CD4-positive, alpha-beta T cell (primary cell): ENCODE measurements at regions not wholly inside any gene's neighbourhood (a gene's known extent, or its start where the extent isn't known, plus 50 kb on each side); places are given as distances from the start of the nearest gene placed in this dataset.

Experiments used
- ATAC-seq: fragments of 200-7000 bp; cut with Tn5 transposase; one replicate; pipeline ENCODE4 v1.10.0; 2022; ENCODE audit warnings: mild to moderate bottlenecking; ENCODE audit not compliant: poor library complexity
- CTCF ChIA-PET: fragments of 350-600 bp; sonication (Branson Sonifier 250); formaldehyde crosslinking; loops from one replicate; lab custom pipeline; 2021; ENCODE audit warnings: antibody characterized with exemption, inconsistent platforms; lab: Charles Lee
- POLR2A ChIA-PET: fragments of 350-600 bp; sonication (Branson Sonifier 250); formaldehyde crosslinking; loops from one replicate; lab custom pipeline; 2021; ENCODE audit warnings: antibody characterized with exemption, inconsistent platforms; lab: Charles Lee
- DNase-seq, 14 experiments: peaks; one replicate each; pipeline ENCODE4 v3.0.0-alpha.2; 2013 to 2020; ENCODE audit warnings: mixed read lengths in 2 of 14
- H3K27ac ChIP-seq, 2 donors: one replicate each; pipeline versions ENCODE4 v1.5.1 to v1.7.0; 2013; ENCODE audit warnings: low read length in 2 of 2, low read depth in 1 of 2, mild to moderate bottlenecking in 1 of 2
- H3K27me3 ChIP-seq, 2 experiments: 1 replicate in 1 of 2; 2 replicates in 1 of 2; pipeline versions ENCODE4 v1.6.1 to v1.7.0; 2013; ENCODE audit warnings: low read length in 2 of 2, control low read depth in 1 of 2, mild to moderate bottlenecking in 1 of 2, moderate library complexity in 1 of 2; ENCODE audit not compliant: insufficient read depth in 2 of 2, control insufficient read depth in 1 of 2
- H3K36me3 ChIP-seq: one replicate; pipeline ENCODE4 v1.6.1; 2013; ENCODE audit warnings: low read length, control low read depth; ENCODE audit not compliant: insufficient read depth
- H3K4me1 ChIP-seq: one replicate; pipeline ENCODE4 v1.6.1; 2013; ENCODE audit warnings: low read length, control low read depth; ENCODE audit not compliant: insufficient read depth
- H3K4me3 ChIP-seq: one replicate; pipeline ENCODE4 v1.5.1; 2013; ENCODE audit warnings: mild to moderate bottlenecking, low read length, moderate library complexity
- H3K9me3 ChIP-seq, 2 experiments: 1 replicate in 1 of 2; 2 replicates in 1 of 2; pipeline versions ENCODE4 v1.6.1 to v1.7.0; 2013; ENCODE audit warnings: low read length in 2 of 2, mild to moderate bottlenecking in 2 of 2, control low read depth in 1 of 2, moderate library complexity in 1 of 2; ENCODE audit not compliant: control insufficient read depth in 1 of 2, insufficient read depth in 1 of 2
- H3K27ac Mint-ChIP-seq: one replicate; pipeline ENCODE4 v1.8.0; 2020; ENCODE audit warnings: mixed read lengths
- H3K27me3 Mint-ChIP-seq: one replicate; pipeline ENCODE4 v1.8.0; 2021; ENCODE audit warnings: mixed read lengths
- H3K36me3 Mint-ChIP-seq: one replicate; pipeline ENCODE4 v1.8.0; 2021; ENCODE audit warnings: low read depth, mixed read lengths
- H3K4me1 Mint-ChIP-seq: one replicate; pipeline ENCODE4 v1.8.0; 2021; ENCODE audit warnings: low read depth, mixed read lengths
- H3K4me3 Mint-ChIP-seq: one replicate; pipeline ENCODE4 v1.8.0; 2020; ENCODE audit warnings: mild to moderate bottlenecking, mixed read lengths
- H3K9me3 Mint-ChIP-seq: one replicate; pipeline ENCODE4 v1.8.0; 2020; ENCODE audit warnings: mixed read lengths
- CTCF ChIP-seq: fragments of 200-600 bp; IDR thresholded peaks from one replicate; pipeline ENCODE4 v1.8.0; 2022; ENCODE audit warnings: antibody characterized with exemption, mild to moderate bottlenecking
- intact Hi-C, 2 experiments: fragments of 100-400 bp; cut with DNase I in 1 of 2; cut with micrococcal nuclease in 1 of 2; formaldehyde crosslinking; loops; one replicate each; pipeline versions ENCODE4 v1.15.1 to v1.9.0; 2023 to 2025; cut with DNase I, micrococcal nuclease

DNA sequence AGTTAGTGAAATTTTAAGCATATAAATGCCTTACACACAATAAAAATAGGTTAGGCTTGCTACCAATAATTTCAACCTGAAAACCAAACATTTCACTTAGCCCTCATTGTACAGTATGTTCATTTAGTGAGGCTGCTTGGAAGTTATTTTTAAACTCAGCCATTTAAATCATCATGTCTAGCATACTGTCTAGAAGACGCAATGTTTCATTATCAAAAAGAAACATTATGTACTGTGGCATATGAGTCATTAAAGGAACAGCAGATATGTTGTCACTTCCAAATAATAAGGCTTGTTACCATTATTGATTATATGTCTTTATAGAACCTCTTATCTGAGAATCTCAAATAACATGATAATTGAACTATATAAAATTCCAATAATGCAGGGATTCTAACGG lies 304.7 kb downstream of the RMST start:
- intact Hi-C loops, result no loop called here

GRCh38 chr12:97778111-97778510 lies 315.5 kb downstream of the RMST start:
- no peaks in the 10 kb centered on the region for H3K4me1 Mint-ChIP-seq
- H3K27ac ChIP-seq, result no peak overlapping the region
- ATAC-seq (no peak), DNase-seq (no peak)
- peaks cover 5% of the 10 kb centered on the region for H3K9me3 Mint-ChIP-seq
- H3K27me3 ChIP-seq, result no peaks in the 10 kb centered on the region
- intact Hi-C loops, result no loop called here
- H3K4me3 ChIP-seq, result no peak overlapping the region
- TF ChIP-seq CTCF, result no peak
- no peak overlapping the region for H3K4me3 Mint-ChIP-seq
- H3K36me3 Mint-ChIP-seq, result no peaks in the 10 kb centered on the region
- no peaks in the 10 kb centered on the region for H3K27me3 Mint-ChIP-seq
- no peaks in the 10 kb centered on the region for H3K36me3 ChIP-seq
- H3K9me3 ChIP-seq, result peaks cover 0 to 3% of the 10 kb centered on the region in 2 experiments
- no peaks in the 10 kb centered on the region for H3K4me1 ChIP-seq
- POLR2A ChIA-PET, result no interaction called here
- H3K27ac Mint-ChIP-seq, result no peak overlapping the region
- CTCF ChIA-PET, result no interaction called here

More for the DNA sequence above, 304.7 kb downstream of the RMST start:
- TF ChIP-seq CTCF, result no peak
- H3K27ac ChIP-seq, result no peak overlapping the region
- ChIA-PET POLR2A (no interaction called here), CTCF (no interaction called here)
- H3K36me3 Mint-ChIP-seq, result no peaks in the 10 kb centered on the region
- no peak for DNase-seq
- no peak overlapping the region for H3K27ac Mint-ChIP-seq
- H3K27me3 Mint-ChIP-seq, result no peaks in the 10 kb centered on the region
- H3K4me3 ChIP-seq, result no peak overlapping the region
- peaks cover 0 to 12% of the 10 kb centered on the region in 2 experiments for H3K9me3 ChIP-seq
- no peak overlapping the region for H3K4me3 Mint-ChIP-seq
- no peaks in the 10 kb centered on the region for H3K4me1 Mint-ChIP-seq
- H3K9me3 Mint-ChIP-seq, result peaks cover 6% of the 10 kb centered on the region
- no peaks in the 10 kb centered on the region for H3K36me3 ChIP-seq
- H3K4me1 ChIP-seq, result no peaks in the 10 kb centered on the region
- no peak for ATAC-seq
- no peaks in the 10 kb centered on the region for H3K27me3 ChIP-seq

DNA sequence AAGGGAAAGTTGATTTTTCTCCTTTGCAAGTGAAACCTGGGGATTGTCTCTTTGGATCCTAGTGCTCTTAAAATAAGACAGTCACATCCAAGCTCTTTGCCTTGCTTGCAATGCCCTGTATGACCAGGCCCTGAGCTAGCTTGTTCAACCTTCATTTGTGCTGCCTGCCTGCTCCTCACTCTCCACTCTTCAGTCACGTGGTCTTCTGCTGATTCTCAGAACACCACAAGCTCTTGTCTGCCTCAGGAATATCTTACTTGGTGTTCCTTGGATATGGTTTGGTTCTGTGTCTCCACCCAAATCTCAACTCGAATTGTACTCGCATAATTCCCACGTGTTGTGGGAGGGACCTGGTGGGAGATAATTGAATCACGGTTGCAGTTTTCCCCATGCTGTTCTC lies 318.7 kb downstream of the RMST start:
- intact Hi-C loops, result no loop called here
- H3K27me3 ChIP-seq, result no peaks in the 10 kb centered on the region
- ChIA-PET POLR2A (no interaction called here), CTCF (no interaction called here)
- no peaks in the 10 kb centered on the region for H3K36me3 ChIP-seq
- H3K4me1 ChIP-seq, result no peaks in the 10 kb centered on the region
- Mint-ChIP-seq H3K27me3 (no peaks in the 10 kb centered on the region), H3K4me1 (no peaks in the 10 kb centered on the region), H3K36me3 (no peaks in the 10 kb centered on the region), H3K27ac (no peak overlapping the region), H3K9me3 (peaks cover 5% of the 10 kb centered on the region), H3K4me3 (no peak overlapping the region)
- ATAC-seq (no peak), DNase-seq (no peak)
- H3K4me3 ChIP-seq, result no peak overlapping the region
- H3K27ac ChIP-seq, result no peak overlapping the region
- no peak for TF ChIP-seq CTCF
- H3K9me3 ChIP-seq, result peaks cover 0 to 2% of the 10 kb centered on the region in 2 experiments
